GM21528 (cell line): ENCODE measurements at regions not wholly inside any gene's neighbourhood (a gene's known extent, or its start where the extent isn't known, plus 50 kb on each side); places are given as distances from the start of the nearest gene placed in this dataset.
"Not testable (repeated sequence)": the region's sequence is repeated elsewhere in the genome, so short reads cannot be mapped to it uniquely, and the experiment has no call there.

Source experiments
- ATAC-seq: cut with Tn5 transposase; IDR thresholded peaks from one replicate; pipeline ENCODE4 v1.9.1; 2021; ENCODE audit warnings: mild to moderate bottlenecking, moderate library complexity; ENCODE audit not compliant: unreplicated experiment, low FRiP score

DNA sequence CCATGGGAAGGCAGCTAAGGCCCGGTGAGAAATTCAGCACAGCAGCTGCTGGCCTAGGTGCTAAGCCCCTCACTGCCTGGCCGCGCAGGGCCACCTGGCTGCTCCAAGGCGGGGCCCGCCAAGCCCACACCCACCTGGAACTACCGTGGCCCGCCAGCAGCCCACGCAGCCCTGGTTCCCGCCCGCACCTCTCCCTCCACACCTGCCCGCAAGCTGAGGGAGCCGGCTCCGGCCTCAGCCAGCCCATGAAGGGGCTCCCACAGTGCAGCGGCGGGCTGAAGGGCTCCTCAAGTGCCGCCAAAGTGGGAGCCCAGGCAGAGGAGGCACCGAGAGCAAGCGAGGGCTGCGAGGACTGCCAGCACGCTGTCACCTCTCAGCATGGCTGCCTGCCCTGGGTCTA, 146.9 kb upstream of the APOOL start:
- not testable (repeated sequence) for ATAC-seq

GRCh38 chrX:84858771-84859170, 144.9 kb upstream of the APOOL start:
- not testable (repeated sequence) for ATAC-seq

DNA sequence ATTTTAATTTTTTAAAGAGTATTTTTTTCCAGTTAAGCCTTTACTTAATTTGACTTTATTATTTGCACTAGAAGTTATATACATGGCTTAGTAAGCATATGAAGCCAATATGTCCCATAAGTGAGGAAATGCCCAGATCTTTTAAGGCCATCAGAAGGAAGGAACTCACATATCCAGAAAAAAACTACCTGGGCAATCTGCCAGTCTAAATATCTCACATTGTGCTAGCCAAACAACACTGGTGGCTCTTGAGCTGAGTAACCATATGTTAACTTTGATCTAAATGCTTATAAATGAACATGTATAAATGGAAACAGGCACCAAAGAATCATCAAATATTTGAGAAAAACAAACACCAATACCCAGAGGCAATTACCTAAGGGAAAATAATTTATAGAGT, 138.6 kb upstream of the APOOL start:
- no peak for ATAC-seq

DNA sequence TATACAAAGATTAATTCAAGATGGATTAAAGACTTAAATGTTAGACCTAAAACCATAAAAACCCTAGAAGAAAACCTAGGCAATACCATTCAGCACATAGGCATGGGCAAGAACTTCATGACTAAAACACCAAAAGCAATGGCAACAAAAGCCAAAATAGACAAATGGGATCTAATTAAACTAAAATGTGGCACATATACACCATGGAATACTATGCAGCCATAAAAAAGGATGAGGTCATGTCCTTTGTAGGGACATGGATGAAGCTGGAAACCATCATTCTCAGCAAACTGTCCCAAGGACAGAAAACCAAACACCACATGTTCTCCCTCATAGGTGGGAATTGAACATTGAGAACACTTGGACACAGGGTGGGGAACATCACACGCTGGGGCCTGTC, 133.4 kb upstream of the APOOL start:
- ATAC-seq: not testable (repeated sequence)

DNA sequence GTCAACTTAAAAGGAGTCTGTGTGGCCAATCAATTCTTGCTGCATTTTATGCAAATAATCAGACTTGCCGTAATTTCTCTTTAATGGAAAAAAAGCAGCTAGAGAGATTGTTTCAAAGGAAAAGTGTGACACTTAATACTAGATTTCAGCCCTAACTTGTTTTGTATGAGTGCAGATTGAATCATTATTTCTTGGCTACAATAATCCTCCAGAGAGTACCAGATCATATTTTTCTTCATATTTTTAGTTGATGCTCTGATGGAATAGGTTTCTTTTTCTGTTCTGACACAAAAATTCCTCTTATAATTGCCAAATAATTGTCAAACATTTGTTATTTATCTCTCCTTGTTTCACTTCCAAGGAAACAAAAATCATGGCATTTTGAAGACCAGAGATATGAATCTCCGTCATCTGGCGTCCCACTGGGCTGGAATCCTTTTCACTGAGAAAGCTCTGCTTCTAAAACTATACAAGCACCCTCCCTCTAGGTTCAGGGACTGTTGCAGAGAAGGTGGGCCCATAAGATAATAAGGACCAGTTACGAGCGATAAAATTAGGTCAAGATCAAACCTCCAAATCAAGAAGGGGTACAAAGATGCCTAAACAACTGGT, 131.4 kb upstream of the APOOL start:
- ATAC-seq: not testable (repeated sequence)

- ATAC-seq: no peak
Observed at GRCh38 chrX:84873176-84873575, 130.5 kb upstream of the APOOL start.

GRCh38 chrX:84876876-84877275, 126.8 kb upstream of the APOOL start:
- no peak for ATAC-seq

DNA sequence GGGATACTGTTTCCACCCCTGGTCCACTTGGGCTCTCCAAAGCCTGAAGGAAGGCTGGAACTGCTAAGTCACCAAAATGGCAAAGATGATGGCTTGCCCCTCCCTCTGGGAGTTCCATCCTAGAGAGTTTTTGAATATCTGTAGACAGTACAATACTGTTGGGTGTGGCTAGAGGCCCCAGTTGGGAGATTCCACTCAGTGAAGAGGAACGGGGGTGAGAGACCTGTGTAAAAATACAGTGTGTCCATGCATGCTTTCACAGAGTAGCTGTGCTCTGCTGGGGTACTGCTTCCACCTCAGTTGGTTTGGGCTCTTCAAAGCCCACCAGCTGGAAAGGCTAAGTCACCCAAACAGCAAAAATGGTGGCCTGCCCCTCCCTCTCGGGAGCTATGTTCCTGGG, 109.8 kb upstream of the APOOL start:
- ATAC-seq: no peak

DNA sequence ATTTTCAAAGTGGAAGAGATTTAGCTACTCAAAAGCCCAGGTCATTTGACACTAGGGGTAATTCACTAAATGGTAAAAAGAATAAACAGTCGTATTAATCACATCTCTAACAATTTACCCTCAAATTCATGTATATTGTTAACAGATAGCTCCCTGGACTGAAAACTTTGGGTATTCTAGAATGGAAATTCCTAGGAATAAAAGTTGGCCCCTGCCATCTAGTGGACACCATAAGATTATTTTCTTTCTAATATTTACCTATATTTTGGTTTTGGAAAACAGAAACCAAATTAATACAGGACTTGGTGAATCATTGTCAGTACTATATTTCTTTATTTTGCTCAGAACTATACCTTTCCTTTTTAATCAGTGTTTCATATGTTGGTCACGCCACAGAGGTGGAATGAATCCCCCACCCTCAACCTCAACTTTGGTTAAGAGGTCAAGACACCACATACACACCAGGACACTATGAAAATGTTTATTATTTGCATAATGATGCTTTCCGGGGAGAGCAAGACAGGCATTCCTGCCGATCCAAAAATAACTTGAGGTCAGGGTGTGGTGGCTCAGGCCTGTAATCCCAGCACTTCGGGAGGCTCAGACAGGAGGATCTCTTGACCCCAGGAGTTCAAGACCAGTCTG, 96.2 kb upstream of the APOOL start:
- ATAC-seq: no peak

GRCh38 chrX:84909151-84909550, 94.5 kb upstream of the APOOL start:
- no peak for ATAC-seq

DNA sequence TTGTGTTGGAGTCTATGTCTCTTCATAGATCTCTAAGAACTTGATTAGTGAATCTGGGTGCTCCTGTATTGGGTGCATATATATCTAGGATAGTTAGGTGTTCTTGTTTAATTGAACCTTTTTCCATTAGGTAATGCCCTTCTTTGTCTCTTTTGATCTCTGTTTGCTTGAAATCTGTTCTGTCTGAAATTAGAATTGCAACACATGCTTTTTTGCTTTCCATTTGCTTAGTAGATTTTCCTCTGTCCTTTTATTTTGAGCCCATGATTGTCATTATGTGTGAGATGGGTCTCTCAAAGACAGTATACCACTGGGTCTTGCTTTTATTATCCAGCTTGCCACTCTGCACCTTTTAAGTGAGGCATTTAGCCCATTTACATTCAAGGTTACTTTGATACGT, 79.1 kb upstream of the APOOL start:
- no peak for ATAC-seq

GRCh38 chrX:84932814-84933213, 70.9 kb upstream of the APOOL start:
- no peak for ATAC-seq

DNA sequence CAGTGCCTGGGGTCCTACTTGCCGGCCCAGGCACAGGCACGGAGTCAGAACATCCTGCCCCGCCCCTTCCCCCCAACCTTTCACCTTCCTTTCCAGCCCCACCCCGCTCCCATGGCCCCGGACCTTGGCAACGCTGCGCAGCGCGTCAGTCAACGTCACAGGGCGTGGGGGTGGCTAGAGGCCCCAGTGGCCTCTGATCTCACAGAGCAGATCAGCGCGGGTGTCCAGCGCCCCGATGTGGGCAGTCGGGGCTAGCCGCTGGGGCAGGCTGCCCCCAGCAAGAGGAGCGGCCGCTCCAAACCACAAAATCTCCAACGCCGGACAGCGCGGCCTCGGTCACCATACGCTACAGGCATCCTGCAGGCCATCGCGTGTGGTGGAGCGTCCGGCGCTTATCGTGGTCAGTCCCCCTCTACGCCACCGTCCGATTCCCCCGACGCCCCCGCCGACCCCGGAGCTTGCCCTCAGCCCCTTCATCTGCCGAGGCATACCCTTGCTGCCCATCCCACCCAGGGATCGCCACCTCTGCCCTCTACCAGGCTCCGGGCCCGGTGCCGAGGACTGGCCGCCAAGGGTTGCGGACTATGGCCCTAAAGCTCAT, 69.6 kb upstream of the APOOL start:
- ATAC-seq: no peak
